H1 (cell line): ENCODE measurements at regions not wholly inside any gene's neighbourhood (a gene's known extent, or its start where the extent isn't known, plus 50 kb on each side); places are given as distances from the start of the nearest gene placed in this dataset.

ENCODE experiments used
- CTCF ChIA-PET: fragments of 300-600 bp; sonication (Branson Sonifier 250); formaldehyde crosslinking; loops from one replicate; lab custom pipeline; 2021; ENCODE audit not compliant: partially characterized antibody; lab: Charles Lee
- POLR2A ChIA-PET: fragments of 300-600 bp; sonication (Branson Sonifier 250); formaldehyde crosslinking; loops from one replicate; lab custom pipeline; 2021; ENCODE audit warnings: inconsistent platforms; ENCODE audit not compliant: partially characterized antibody; lab: Charles Lee
- DNase-seq, 2 experiments: peaks; one replicate each; pipeline versions ENCODE4 v3.0.0 to v3.0.0-alpha.2; 2010 to 2022; ENCODE audit warnings: low spot score in 2 of 2, low read depth in 1 of 2, mixed read lengths in 1 of 2
- FAIRE-seq: peaks from 2 replicates; lab custom pipeline; 2011; peaks lifted over from hg19 to GRCh38; lab: Jason Lieb, UNC
- H2AFZ ChIP-seq: 2 replicates; pipeline ENCODE4 v1.8.1; 2012; ENCODE audit warnings: low read length, inconsistent platforms
- H2AK5ac ChIP-seq: 2 replicates; pipeline ENCODE4 v1.6.1; 2013; ENCODE audit warnings: low read depth, low read length
- H2BK120ac ChIP-seq: replicated peaks from 2 replicates; pipeline ENCODE3; 2013; ENCODE audit warnings: low read depth, low read length, inconsistent platforms
- H2BK12ac ChIP-seq: 2 replicates; pipeline ENCODE4 v1.6.1; 2013; ENCODE audit warnings: low read depth, low read length
- H2BK15ac ChIP-seq: 2 replicates; pipeline ENCODE4 v1.6.1; 2013; ENCODE audit warnings: low read length
- H2BK20ac ChIP-seq: 2 replicates; pipeline ENCODE4 v1.6.1; 2013; ENCODE audit warnings: low read length
- H2BK5ac ChIP-seq: 2 replicates; pipeline ENCODE4 v1.6.1; 2013; ENCODE audit warnings: low read depth, low read length
- H3K14ac ChIP-seq: 2 replicates; pipeline ENCODE4 v1.6.1; 2013; ENCODE audit warnings: inconsistent platforms; ENCODE audit not compliant: insufficient read length
- H3K18ac ChIP-seq: 2 replicates; pipeline ENCODE4 v1.6.1; 2013; ENCODE audit warnings: low read length; ENCODE audit errors: extremely low read depth
- H3K23ac ChIP-seq: 2 replicates; pipeline ENCODE4 v1.6.1; 2013; ENCODE audit warnings: inconsistent platforms; ENCODE audit not compliant: insufficient read length
- H3K23me2 ChIP-seq: 2 replicates; pipeline ENCODE4 v1.6.1; 2013; ENCODE audit warnings: low read depth, low read length
- H3K27ac ChIP-seq: 2 replicates; pipeline ENCODE4 v1.6.1; 2011; ENCODE audit warnings: low read depth, low read length, inconsistent platforms
- H3K27me3 ChIP-seq, 4 experiments: replicated peaks in 1 of 4; 1 replicate in 1 of 4; 2 replicates in 3 of 4; pipeline versions ENCODE4 v1.6.1 to v1.8.1; 2011 to 2013; ENCODE audit warnings: low read length in 3 of 4, mild to moderate bottlenecking in 3 of 4, inconsistent platforms in 2 of 4, mixed read lengths in 2 of 4, moderate library complexity in 1 of 4; ENCODE audit not compliant: control insufficient read depth in 3 of 4, insufficient read depth in 3 of 4; ENCODE audit errors: extremely low read depth in 1 of 4
- H3K36me3 ChIP-seq, 4 experiments: 2 replicates each; pipeline versions ENCODE4 v1.6.1 to v1.8.1; 2011 to 2013; ENCODE audit warnings: mild to moderate bottlenecking in 4 of 4, low read length in 3 of 4, moderate library complexity in 2 of 4, control low read depth in 1 of 4, inconsistent platforms in 1 of 4; ENCODE audit not compliant: insufficient read depth in 4 of 4, control insufficient read depth in 2 of 4
- H3K4ac ChIP-seq: replicated peaks from 2 replicates; pipeline ENCODE3; 2013; ENCODE audit warnings: low read length, low read depth, mixed read lengths, inconsistent platforms; ENCODE audit not compliant: insufficient read length
- H3K4me1 ChIP-seq, 4 experiments: replicated peaks in 1 of 4; 1 replicate in 1 of 4; 2 replicates in 3 of 4; pipeline versions ENCODE4 v1.6.1 to v1.8.1; 2011 to 2013; ENCODE audit warnings: low read length in 3 of 4, inconsistent platforms in 2 of 4, mixed read lengths in 1 of 4; ENCODE audit not compliant: insufficient read depth in 4 of 4, control insufficient read depth in 3 of 4
- H3K4me2 ChIP-seq, 2 experiments: 2 replicates each; pipeline versions ENCODE4 v1.6.1 to v1.8.1; 2011 to 2013; ENCODE audit warnings: low read depth in 2 of 2, low read length in 2 of 2, control low read depth in 1 of 2, inconsistent platforms in 1 of 2, mild to moderate bottlenecking in 1 of 2; ENCODE audit not compliant: insufficient read depth in 1 of 2
- H3K4me3 ChIP-seq, 4 experiments: fragments of 200-600, 300-600 bp in 1 of 4; sonication (generic), shearing (Covaris generic), sonication (Bioruptor Twin) in 1 of 4; 2 replicates each; pipeline versions ENCODE4 v1.5.1 to v1.8.1; 2011 to 2016; ENCODE audit warnings: low read length in 4 of 4, low read depth in 3 of 4, control low read depth in 2 of 4, inconsistent platforms in 2 of 4, mild to moderate bottlenecking in 2 of 4, mixed read lengths in 1 of 4, moderate library complexity in 1 of 4; ENCODE audit not compliant: insufficient read depth in 2 of 4; ENCODE audit errors: extremely low read depth in 1 of 4
- H3K56ac ChIP-seq: replicated peaks from 2 replicates; pipeline ENCODE3; 2013; ENCODE audit warnings: low read depth, mild to moderate bottlenecking, mixed read lengths, low read length, inconsistent platforms; ENCODE audit not compliant: insufficient read length
- H3K79me1 ChIP-seq: 2 replicates; pipeline ENCODE4 v1.6.1; 2013; ENCODE audit warnings: low read depth, low read length, control low read depth
- H3K79me2 ChIP-seq, 2 experiments: 2 replicates each; pipeline versions ENCODE4 v1.6.1 to v1.8.1; 2012 to 2013; ENCODE audit warnings: low read length in 2 of 2, mild to moderate bottlenecking in 2 of 2, inconsistent platforms in 1 of 2; ENCODE audit not compliant: insufficient read depth in 2 of 2, control insufficient read depth in 1 of 2
- H3K9ac ChIP-seq, 4 experiments: replicated peaks in 1 of 4; 1 replicate in 1 of 4; 2 replicates in 3 of 4; pipeline versions ENCODE4 v1.6.1 to v1.8.1; 2011 to 2013; ENCODE audit warnings: low read depth in 3 of 4, low read length in 3 of 4, control low read depth in 2 of 4, mild to moderate bottlenecking in 2 of 4, moderate library complexity in 2 of 4, inconsistent platforms in 1 of 4; ENCODE audit errors: extremely low read depth in 1 of 4
- H3K9me3 ChIP-seq, 2 experiments: 2 replicates each; pipeline versions ENCODE4 v1.6.1 to v1.8.1; 2012 to 2013; ENCODE audit warnings: mild to moderate bottlenecking in 2 of 2, moderate library complexity in 2 of 2, control low read depth in 1 of 2, inconsistent platforms in 1 of 2, low read depth in 1 of 2, low read length in 1 of 2, mixed read lengths in 1 of 2; ENCODE audit not compliant: insufficient read depth in 2 of 2
- H4K20me1 ChIP-seq, 2 experiments: replicated peaks in 1 of 2; 2 replicates each; pipeline versions ENCODE3 to v1.8.1; 2011 to 2013; ENCODE audit warnings: inconsistent platforms in 2 of 2, low read length in 2 of 2, mild to moderate bottlenecking in 1 of 2; ENCODE audit not compliant: insufficient read depth in 2 of 2, control insufficient read depth in 1 of 2
- H4K5ac ChIP-seq: 2 replicates; pipeline ENCODE4 v1.6.1; 2013; ENCODE audit warnings: low read length, low read depth, mixed read lengths, inconsistent platforms; ENCODE audit not compliant: insufficient read length
- H4K8ac ChIP-seq: 2 replicates; pipeline ENCODE4 v1.8.0; 2013; ENCODE audit warnings: mild to moderate bottlenecking, moderate library complexity, low read length, inconsistent platforms; ENCODE audit not compliant: insufficient read depth; ENCODE audit errors: extremely low read depth
- H4K91ac ChIP-seq: replicated peaks from 2 replicates; pipeline ENCODE3; 2013; ENCODE audit warnings: low read length, mixed read lengths, inconsistent platforms; ENCODE audit not compliant: insufficient read length
- WGBS, 2 experiments: shearing (Covaris generic) in 1 of 2; methylation state at CpG; one replicate each; pipeline versions ENCODE4 v1.1.6 to v1.1.7; 2013 to 2015; ENCODE audit warnings: low lambda C conversion rate in 2 of 2, mixed read lengths in 2 of 2, inconsistent platforms in 1 of 2, low coverage in 1 of 2, missing lambda C conversion rate in 1 of 2; ENCODE audit not compliant: insufficient replicate concordance in 2 of 2, insufficient coverage in 1 of 2, insufficient read length in 1 of 2; ENCODE audit errors: extremely low coverage in 1 of 2, missing lambda C conversion rate in 1 of 2; 5-methylcytosine and 5-hydroxymethylcytosine counted together
- TF ChIP-seq, protein P1 (sequence below): fragments of 300-600 bp; sonication (generic); IDR thresholded peaks from 2 replicates; pipeline ENCODE4 v1.7.1; 2012; ENCODE audit warnings: low read length, moderate library complexity, mild to moderate bottlenecking, inconsistent platforms; ENCODE audit not compliant: insufficient replicate concordance

GRCh38 chr3:99071096-99071495 is 169.6 kb upstream of the DCBLD2 start:
- Histone ChIP-seq H2BK12ac (no peak overlapping the region), H2AFZ (no peak overlapping the region), H3K9me3 (peaks cover 2 to 8% of the 10 kb centered on the region in 2 experiments; a peak in 1 of 4 replicates), H3K4me2 (no peak overlapping the region), H4K20me1 (no peaks in the 10 kb centered on the region), H2BK20ac (no peak overlapping the region), H3K9ac (no peak overlapping the region), H3K23ac (no peak overlapping the region), H2AK5ac (no peak overlapping the region), H2BK15ac (no peak overlapping the region), H3K4me3 (no peak overlapping the region), H2BK5ac (no peak overlapping the region), H3K18ac (no peak overlapping the region), H3K79me1 (no peaks in the 10 kb centered on the region), H3K56ac (no peak overlapping the region), H3K14ac (no peak overlapping the region), H3K4ac (no peak overlapping the region), H3K36me3 (no peaks in the 10 kb centered on the region), H4K5ac (no peak overlapping the region), H3K79me2 (no peaks in the 10 kb centered on the region), H3K27ac (no peak overlapping the region), H3K27me3 (no peaks in the 10 kb centered on the region), H4K91ac (no peak overlapping the region), H4K8ac (no peak overlapping the region), H3K23me2 (no peaks in the 10 kb centered on the region), H2BK120ac (no peak overlapping the region), H3K4me1 (no peaks in the 10 kb centered on the region)
- WGBS, 2 experiments = 93% methylated on average over 6 of the region's 6 CpGs; no CpG with 5 or more reads in 1 of the 2 experiments
- ChIA-PET POLR2A (no interaction called here), CTCF (no interaction called here)
- no peak for DNase-seq
- no peak for FAIRE-seq
- TF ChIP-seq, protein P1, sequence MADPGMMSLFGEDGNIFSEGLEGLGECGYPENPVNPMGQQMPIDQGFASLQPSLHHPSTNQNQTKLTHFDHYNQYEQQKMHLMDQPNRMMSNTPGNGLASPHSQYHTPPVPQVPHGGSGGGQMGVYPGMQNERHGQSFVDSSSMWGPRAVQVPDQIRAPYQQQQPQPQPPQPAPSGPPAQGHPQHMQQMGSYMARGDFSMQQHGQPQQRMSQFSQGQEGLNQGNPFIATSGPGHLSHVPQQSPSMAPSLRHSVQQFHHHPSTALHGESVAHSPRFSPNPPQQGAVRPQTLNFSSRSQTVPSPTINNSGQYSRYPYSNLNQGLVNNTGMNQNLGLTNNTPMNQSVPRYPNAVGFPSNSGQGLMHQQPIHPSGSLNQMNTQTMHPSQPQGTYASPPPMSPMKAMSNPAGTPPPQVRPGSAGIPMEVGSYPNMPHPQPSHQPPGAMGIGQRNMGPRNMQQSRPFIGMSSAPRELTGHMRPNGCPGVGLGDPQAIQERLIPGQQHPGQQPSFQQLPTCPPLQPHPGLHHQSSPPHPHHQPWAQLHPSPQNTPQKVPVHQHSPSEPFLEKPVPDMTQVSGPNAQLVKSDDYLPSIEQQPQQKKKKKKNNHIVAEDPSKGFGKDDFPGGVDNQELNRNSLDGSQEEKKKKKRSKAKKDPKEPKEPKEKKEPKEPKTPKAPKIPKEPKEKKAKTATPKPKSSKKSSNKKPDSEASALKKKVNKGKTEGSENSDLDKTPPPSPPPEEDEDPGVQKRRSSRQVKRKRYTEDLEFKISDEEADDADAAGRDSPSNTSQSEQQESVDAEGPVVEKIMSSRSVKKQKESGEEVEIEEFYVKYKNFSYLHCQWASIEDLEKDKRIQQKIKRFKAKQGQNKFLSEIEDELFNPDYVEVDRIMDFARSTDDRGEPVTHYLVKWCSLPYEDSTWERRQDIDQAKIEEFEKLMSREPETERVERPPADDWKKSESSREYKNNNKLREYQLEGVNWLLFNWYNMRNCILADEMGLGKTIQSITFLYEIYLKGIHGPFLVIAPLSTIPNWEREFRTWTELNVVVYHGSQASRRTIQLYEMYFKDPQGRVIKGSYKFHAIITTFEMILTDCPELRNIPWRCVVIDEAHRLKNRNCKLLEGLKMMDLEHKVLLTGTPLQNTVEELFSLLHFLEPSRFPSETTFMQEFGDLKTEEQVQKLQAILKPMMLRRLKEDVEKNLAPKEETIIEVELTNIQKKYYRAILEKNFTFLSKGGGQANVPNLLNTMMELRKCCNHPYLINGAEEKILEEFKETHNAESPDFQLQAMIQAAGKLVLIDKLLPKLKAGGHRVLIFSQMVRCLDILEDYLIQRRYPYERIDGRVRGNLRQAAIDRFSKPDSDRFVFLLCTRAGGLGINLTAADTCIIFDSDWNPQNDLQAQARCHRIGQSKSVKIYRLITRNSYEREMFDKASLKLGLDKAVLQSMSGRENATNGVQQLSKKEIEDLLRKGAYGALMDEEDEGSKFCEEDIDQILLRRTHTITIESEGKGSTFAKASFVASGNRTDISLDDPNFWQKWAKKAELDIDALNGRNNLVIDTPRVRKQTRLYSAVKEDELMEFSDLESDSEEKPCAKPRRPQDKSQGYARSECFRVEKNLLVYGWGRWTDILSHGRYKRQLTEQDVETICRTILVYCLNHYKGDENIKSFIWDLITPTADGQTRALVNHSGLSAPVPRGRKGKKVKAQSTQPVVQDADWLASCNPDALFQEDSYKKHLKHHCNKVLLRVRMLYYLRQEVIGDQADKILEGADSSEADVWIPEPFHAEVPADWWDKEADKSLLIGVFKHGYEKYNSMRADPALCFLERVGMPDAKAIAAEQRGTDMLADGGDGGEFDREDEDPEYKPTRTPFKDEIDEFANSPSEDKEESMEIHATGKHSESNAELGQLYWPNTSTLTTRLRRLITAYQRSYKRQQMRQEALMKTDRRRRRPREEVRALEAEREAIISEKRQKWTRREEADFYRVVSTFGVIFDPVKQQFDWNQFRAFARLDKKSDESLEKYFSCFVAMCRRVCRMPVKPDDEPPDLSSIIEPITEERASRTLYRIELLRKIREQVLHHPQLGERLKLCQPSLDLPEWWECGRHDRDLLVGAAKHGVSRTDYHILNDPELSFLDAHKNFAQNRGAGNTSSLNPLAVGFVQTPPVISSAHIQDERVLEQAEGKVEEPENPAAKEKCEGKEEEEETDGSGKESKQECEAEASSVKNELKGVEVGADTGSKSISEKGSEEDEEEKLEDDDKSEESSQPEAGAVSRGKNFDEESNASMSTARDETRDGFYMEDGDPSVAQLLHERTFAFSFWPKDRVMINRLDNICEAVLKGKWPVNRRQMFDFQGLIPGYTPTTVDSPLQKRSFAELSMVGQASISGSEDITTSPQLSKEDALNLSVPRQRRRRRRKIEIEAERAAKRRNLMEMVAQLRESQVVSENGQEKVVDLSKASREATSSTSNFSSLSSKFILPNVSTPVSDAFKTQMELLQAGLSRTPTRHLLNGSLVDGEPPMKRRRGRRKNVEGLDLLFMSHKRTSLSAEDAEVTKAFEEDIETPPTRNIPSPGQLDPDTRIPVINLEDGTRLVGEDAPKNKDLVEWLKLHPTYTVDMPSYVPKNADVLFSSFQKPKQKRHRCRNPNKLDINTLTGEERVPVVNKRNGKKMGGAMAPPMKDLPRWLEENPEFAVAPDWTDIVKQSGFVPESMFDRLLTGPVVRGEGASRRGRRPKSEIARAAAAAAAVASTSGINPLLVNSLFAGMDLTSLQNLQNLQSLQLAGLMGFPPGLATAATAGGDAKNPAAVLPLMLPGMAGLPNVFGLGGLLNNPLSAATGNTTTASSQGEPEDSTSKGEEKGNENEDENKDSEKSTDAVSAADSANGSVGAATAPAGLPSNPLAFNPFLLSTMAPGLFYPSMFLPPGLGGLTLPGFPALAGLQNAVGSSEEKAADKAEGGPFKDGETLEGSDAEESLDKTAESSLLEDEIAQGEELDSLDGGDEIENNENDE = no peak
